RWPE2 (cell line): ENCODE measurements at regions not wholly inside any gene's neighbourhood (a gene's known extent, or its start where the extent isn't known, plus 50 kb on each side); places are given as distances from the start of the nearest gene placed in this dataset.

ENCODE experiments used
- ATAC-seq: fragments of 200-7000 bp; cut with Tn5 transposase; 3 replicates; pipeline ENCODE4 v1.9.1; 2021; ENCODE audit warnings: low read depth
- DNase-seq: peaks from one replicate; pipeline ENCODE4 v3.0.0-alpha.2; 2020; ENCODE audit warnings: low spot score
- H3K27ac ChIP-seq: fragments of 450-650 bp; 2 replicates; pipeline ENCODE4 v1.5.1; 2017; ENCODE audit warnings: mild to moderate bottlenecking; ENCODE audit not compliant: poor library complexity, severe bottlenecking
- H3K27me3 ChIP-seq: fragments of 250-450 bp; sonication (Bioruptor Pico); 2 replicates; pipeline ENCODE4 v1.5.1; 2021; ENCODE audit warnings: mild to moderate bottlenecking, moderate library complexity; ENCODE audit not compliant: insufficient read depth, poor library complexity, severe bottlenecking
- H3K36me3 ChIP-seq: fragments of 250-450 bp; sonication (Bioruptor Pico); 2 replicates; pipeline ENCODE4 v1.5.1; 2020; ENCODE audit warnings: low read depth, mild to moderate bottlenecking, moderate library complexity
- H3K4me1 ChIP-seq: fragments of 250-450 bp; sonication (Bioruptor Pico); 2 replicates; pipeline ENCODE4 v1.5.1; 2021; ENCODE audit warnings: mild to moderate bottlenecking, moderate library complexity; ENCODE audit not compliant: insufficient read depth, poor library complexity, severe bottlenecking
- H3K4me3 ChIP-seq: fragments of 250-450 bp; sonication (Bioruptor Pico); 2 replicates; pipeline ENCODE4 v1.5.1; 2021; ENCODE audit warnings: mild to moderate bottlenecking, moderate library complexity; ENCODE audit not compliant: severe bottlenecking
- H3K9me3 ChIP-seq: fragments of 250-450 bp; sonication (Bioruptor Pico); 2 replicates; pipeline ENCODE4 v1.5.1; 2021; ENCODE audit warnings: mild to moderate bottlenecking, moderate library complexity; ENCODE audit not compliant: severe bottlenecking
- TF ChIP-seq, protein P1 (sequence below): fragments of 450-650 bp; IDR thresholded peaks from one replicate; pipeline ENCODE4 v1.5.1; 2017; ENCODE audit warnings: mild to moderate bottlenecking, moderate library complexity; ENCODE audit not compliant: poor library complexity, severe bottlenecking

DNA sequence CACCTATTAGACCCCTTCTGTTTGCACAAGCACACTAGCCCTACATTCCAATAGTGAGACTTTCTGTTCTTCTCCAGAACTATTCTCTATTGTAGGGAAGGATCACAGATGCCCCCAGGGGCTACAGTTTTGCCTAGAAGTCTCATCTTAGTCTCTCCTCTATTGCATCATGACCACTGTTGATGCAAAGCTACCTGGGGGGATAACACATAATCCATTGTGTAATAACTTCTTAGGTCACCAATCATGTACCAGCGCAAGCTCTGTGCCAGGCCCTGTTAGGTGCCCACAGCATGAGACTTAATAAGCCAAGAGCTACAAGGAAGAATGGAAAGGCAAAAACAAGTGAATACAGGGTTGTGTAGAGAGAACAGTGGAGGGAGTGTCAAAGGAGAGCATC lies 98.1 kb upstream of the TNFAIP3 start:
- ATAC-seq (no peak), DNase-seq (no peak)
- H3K4me1 ChIP-seq, result peaks cover 37% of the 10 kb centered on the region
- no peaks in the 10 kb centered on the region for H3K9me3 ChIP-seq
- H3K27me3 ChIP-seq, result no peaks in the 10 kb centered on the region
- TF ChIP-seq, protein P1, sequence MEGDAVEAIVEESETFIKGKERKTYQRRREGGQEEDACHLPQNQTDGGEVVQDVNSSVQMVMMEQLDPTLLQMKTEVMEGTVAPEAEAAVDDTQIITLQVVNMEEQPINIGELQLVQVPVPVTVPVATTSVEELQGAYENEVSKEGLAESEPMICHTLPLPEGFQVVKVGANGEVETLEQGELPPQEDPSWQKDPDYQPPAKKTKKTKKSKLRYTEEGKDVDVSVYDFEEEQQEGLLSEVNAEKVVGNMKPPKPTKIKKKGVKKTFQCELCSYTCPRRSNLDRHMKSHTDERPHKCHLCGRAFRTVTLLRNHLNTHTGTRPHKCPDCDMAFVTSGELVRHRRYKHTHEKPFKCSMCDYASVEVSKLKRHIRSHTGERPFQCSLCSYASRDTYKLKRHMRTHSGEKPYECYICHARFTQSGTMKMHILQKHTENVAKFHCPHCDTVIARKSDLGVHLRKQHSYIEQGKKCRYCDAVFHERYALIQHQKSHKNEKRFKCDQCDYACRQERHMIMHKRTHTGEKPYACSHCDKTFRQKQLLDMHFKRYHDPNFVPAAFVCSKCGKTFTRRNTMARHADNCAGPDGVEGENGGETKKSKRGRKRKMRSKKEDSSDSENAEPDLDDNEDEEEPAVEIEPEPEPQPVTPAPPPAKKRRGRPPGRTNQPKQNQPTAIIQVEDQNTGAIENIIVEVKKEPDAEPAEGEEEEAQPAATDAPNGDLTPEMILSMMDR, result no peak
- H3K36me3 ChIP-seq, result no peaks in the 10 kb centered on the region
- peak overlapping the region; percentile 97 for H3K27ac ChIP-seq
- no peak overlapping the region for H3K4me3 ChIP-seq

DNA sequence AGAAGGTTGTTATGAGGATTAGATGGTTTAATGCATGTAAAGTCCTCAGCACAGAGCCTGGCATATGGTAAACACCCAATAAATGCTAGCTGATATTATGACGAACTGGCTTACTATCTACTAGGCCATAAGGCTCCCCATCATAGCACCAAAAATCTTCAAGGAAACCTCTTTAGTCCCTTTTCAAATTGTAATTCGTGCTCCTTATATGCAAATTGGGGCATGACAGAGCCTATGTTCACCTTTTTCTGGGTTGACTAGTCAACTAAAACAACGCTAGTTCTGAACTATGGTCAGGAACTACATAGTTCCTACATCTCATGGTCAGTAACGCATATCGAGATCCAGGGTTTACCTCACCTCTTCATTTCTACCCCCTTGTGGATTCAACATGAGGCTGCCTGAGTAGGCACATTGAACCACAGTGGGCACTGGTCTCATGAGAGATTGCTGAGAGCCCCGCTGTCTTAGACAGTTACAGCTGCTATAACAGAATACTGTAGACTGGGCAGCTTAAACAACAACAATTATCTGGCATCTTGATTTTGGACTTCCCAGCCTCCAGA lies 97.2 kb upstream of the TNFAIP3 start:
- Histone ChIP-seq H3K27me3 (no peaks in the 10 kb centered on the region), H3K9me3 (no peaks in the 10 kb centered on the region), H3K4me1 (peaks cover 28% of the 10 kb centered on the region), H3K36me3 (no peaks in the 10 kb centered on the region), H3K4me3 (no peak overlapping the region), H3K27ac (no peak overlapping the region)
- DNase-seq (no peak), ATAC-seq (no peak)
- TF ChIP-seq, protein P1, result no peak

DNA sequence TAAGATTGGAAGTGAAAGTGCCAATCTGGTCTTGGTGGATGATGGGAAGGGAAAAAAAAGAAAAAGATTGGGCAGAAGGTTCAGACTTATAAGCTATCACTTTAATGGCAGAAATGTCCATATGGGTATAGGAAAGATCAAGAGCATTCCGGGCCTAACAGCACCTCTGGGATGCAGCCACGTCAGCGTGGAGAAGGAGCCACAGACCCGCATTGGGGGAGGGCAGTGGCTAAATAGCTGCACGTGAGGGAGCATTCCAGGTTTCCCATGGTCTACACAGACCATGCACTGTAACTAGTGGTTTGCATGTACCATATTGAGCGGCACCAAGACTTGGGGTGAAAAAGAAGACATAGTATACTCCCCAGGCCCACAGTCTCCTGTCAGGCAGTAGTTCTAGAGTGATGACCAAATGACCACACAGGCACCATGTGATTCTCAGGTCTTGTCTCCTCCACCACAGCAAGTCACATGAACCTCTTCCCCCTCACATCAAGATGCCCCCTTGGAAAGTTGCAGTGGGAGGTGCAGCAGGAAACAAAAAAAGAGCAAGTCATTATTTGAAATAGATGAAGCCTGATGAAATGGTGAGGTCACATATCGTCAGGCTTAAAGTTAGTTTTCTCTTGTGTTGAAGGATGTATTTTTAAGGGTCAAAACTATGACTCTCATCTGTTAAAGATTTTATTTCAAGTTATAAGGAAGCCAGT lies 94.4 kb upstream of the TNFAIP3 start:
- H3K27ac ChIP-seq, result no peak overlapping the region
- peaks cover 25% of the 10 kb centered on the region for H3K4me1 ChIP-seq
- TF ChIP-seq, protein P1, result no peak
- DNase-seq (no peak), ATAC-seq (no peak)
- no peaks in the 10 kb centered on the region for H3K36me3 ChIP-seq
- no peaks in the 10 kb centered on the region for H3K27me3 ChIP-seq
- H3K9me3 ChIP-seq, result no peaks in the 10 kb centered on the region
- no peak overlapping the region for H3K4me3 ChIP-seq

DNA sequence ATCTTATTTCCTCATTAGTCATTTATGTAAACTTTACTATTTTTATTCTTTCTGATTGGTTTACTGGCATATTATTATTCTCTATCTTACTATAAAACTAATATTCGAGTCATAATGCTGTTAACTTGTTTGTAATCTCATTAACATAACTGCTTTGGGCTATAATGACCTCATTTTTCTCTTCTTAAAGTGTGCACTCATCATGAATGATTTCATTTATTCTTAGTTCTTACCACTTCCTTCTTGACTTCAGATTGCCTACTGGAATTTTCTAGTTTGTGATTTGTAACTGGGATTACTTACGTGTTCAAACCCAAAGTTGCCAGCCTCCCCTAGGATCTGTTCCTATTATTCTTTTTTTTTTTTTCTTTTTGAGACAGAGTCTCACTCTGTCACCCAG lies 91.8 kb upstream of the TNFAIP3 start:
- no peaks in the 10 kb centered on the region for H3K9me3 ChIP-seq
- ATAC-seq (no peak), DNase-seq (no peak)
- no peaks in the 10 kb centered on the region for H3K36me3 ChIP-seq
- H3K27ac ChIP-seq, result no peak overlapping the region
- H3K4me3 ChIP-seq, result no peak overlapping the region
- TF ChIP-seq, protein P1, result no peak
- no peaks in the 10 kb centered on the region for H3K27me3 ChIP-seq
- peaks cover 11% of the 10 kb centered on the region for H3K4me1 ChIP-seq

DNA sequence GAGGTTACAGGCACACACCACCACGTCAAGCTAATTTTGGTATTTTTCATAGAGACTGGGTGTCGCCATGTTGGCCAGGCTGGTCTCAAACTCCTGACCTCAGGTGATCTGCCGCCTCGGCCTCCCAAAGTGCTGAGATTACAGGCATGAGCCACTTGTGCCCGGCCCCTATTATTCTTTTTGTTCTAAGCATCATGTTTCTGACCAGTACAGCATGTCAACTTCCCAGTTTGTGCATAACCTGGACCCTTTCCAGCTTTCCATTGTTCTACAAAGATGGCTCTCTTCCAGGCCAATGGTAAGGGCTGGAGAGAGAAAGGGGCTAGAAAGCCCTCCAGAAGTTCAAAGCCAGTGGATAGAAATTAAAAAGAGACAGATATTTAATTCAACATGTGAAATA lies 91.3 kb upstream of the TNFAIP3 start:
- H3K36me3 ChIP-seq, result no peaks in the 10 kb centered on the region
- no peak overlapping the region for H3K4me3 ChIP-seq
- ATAC-seq (no peak), DNase-seq (no peak)
- H3K27me3 ChIP-seq, result no peaks in the 10 kb centered on the region
- no peak overlapping the region for H3K27ac ChIP-seq
- H3K9me3 ChIP-seq, result no peaks in the 10 kb centered on the region
- TF ChIP-seq, protein P1, result no peak
- H3K4me1 ChIP-seq, result peaks cover 11% of the 10 kb centered on the region
